Mucosa of gallbladder (tissue), 1 donor: ENCODE measurements at regions not wholly inside any gene's neighbourhood (a gene's known extent, or its start where the extent isn't known, plus 50 kb on each side); places are given as distances from the start of the nearest gene placed in this dataset.
"Not testable (repeated sequence)": the region's sequence is repeated elsewhere in the genome, so short reads cannot be mapped to it uniquely, and the experiment has no call there.

Experiments
- DNase-seq: peaks from one replicate; pipeline ENCODE4 v3.0.0-alpha.2; 2020; ENCODE audit warnings: low spot score
- donor health status: DM: no; HTN: no; CAD: no.

DNA sequence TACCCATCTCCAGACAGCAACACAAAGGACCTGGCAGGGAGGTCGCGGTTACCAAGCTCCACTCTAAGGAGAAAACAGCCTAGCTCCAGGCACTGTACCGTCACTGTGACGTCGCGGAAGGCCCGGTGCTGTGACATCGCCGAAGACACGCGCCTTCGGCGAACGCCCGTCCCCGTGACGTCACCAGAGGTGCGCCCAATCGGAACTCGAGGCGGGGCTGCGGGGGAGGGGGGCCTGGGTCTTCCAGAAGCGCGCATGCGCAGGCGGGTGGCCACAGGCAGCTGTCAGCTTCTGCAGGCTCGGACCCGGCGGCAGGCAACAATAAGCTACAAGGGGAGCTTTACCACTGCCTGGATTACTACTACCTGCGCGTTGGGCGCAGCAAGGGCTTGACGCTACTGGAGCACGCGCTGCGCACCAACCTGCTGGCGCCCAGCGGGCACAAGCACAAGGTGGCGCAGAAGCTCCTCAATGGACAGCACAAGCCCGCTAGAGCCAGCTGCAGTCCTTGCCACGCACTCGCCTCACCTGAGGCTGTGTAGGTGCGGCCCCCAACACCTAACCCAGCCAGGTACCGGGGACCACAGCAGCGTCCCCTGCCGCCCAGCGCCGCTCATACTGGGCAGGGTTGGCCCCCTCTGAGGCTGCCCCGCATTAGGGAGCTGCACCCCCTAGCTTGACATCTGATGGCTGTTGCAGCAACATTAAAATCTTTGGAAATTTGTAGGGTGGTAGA is 208.4 kb downstream of the TPST1 start:
- peak; percentile 89 for DNase-seq

DNA sequence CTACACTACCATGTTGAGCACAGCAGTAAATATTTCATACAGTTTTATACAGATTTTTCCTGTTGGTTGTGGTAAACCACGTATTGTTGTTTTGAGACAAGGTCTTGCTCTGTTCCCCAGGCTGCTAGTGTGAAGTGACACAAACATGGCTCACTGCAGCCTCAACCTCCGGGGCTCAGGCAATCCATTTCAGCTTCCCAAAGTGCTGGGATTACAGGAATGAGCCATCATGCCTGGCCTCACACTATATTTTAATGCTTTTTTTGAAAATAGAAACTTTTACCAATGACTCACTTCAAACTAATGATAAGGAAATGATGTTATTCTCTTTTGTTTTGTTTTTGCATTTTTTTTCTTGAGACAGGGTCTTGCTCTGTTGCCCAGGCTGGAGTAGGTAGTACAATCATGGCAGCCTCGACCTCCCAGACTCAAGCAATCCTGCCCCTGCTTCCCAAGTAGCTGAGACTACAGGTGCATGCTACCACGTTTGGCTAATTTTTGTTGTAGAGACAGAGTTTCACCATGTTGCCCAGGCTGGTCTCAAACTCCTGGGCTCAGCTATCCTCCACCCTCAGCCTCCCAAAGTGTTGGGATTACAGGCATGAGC is 210.6 kb downstream of the TPST1 start:
- DNase-seq, result no peak

DNA sequence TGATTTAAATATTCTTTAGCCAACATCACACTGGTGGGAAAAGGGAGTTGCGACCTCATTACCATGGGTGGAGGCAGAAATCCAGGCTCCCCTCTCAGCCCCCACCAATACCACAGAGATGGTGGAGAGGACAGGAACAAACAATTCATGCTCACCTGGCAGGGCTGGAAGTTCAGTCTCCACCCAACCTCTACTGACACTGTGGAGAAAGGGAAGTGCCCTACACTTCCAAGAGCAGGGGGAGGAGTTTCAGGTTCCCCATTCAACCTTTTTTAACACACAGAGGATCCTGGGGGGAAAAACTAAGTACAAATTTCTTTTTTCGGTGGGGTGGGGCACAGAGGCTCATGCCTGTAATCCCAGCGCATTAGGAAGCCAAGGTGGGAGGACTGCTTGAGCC is 210.1 kb upstream of the KCTD7 start:
- no peak for DNase-seq

DNA sequence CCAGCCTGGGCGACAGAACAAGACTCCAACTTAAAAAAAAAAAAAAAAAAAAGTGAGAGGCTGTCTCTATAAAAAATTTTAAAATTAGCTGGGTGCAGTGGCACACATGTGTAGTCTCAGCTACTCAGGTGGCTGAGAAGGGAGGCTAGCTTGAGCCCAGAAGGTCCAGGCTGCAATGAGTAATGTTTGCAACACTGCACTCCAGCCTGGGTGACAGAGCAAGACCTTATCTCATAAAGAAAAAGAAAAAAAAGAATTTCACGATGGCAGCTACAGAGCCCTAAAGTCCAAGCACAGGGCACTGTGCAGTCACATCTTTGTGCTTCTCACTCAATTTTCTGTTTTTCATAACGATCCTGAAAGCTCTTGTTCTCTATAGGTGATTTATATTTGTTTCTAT is 209.5 kb upstream of the KCTD7 start:
- no peak for DNase-seq

DNA sequence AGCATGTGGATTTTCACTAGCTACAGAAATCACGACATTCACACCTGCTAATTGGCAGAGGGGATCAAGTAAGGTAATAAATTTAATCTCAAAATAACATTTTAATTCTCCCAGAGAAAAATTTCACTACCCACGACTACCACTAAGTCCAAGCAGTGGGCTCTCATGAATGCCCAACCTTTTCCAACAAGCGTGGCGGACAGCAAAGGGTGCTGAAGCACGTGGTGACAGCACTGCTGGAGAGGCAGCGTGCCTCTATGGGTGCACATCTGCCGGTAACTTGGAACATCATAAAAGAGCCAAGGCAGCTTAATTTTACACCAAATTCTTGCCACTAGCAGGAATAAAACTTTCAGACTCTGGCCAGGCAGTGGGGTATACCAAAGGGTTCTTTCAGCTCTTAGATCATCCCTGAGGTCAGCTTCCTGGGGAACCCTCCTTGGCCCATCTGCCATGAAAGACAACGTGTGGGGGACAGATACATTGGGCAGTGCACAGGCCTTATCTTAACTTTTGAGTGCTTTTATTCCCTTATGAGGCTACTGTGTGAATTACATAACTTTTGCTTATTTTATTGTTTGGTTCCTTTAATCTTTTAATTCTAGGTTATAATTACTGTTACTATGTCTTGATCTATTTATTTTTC is 206.7 kb upstream of the KCTD7 start:
- no peak for DNase-seq

DNA sequence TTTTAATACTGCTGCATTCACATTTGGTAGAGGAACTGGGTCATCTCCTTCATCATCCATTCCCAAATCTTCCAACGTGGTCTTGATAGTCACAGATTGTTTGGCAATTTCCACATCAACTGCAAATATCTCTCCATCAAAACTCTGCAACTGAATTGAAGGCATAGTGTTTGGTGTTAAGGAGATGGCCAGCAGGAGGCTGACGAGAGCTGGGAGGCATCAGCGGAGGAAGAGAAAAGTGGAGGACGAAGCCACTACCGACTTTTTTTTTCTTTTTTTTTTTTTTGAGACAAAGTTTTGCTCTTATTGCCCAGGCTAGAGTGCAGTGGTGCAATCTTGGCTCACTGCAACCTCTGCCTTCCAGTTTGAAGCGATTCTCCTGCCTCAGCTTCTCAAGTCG is 205.0 kb upstream of the KCTD7 start:
- DNase-seq, result no peak

DNA sequence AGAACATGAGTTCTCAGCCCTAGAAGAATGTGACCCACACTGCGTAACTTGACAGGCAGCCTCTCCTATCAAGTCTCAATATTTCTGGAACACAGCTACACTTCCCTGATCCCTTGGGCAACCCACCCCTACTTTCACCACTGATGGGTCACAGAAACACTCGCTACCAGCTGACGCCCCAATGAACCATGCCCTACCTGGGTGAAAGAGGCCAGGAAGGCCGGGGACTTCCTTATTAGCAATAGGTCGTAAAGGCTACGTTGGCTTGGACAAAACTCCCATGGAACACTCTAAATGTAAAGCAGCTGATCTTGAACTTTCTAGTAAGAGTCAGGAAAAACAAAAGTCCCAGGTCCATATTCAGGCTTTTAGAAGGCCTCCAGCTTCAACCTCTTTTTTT is 202.3 kb upstream of the KCTD7 start:
- DNase-seq, result no peak

DNA sequence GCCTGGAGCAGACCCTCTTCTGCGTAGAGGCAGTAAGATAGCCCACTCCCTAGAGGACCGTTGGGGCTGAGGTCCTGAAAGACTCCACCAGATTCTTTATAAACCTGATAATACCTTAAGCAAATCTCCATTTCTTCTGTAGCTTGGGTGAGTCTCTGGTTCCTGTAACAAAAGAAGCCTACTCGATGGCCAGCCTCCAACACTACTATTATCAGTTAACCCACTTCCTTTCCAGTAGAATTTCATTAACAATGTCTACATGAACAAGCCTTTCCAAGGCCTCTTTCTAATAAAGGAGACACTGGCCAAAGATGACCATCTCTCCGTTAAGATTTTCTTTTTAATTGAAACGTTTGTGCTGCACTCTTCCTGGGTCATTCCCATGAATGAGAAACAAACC is 201.7 kb upstream of the KCTD7 start:
- DNase-seq, result no peak

DNA sequence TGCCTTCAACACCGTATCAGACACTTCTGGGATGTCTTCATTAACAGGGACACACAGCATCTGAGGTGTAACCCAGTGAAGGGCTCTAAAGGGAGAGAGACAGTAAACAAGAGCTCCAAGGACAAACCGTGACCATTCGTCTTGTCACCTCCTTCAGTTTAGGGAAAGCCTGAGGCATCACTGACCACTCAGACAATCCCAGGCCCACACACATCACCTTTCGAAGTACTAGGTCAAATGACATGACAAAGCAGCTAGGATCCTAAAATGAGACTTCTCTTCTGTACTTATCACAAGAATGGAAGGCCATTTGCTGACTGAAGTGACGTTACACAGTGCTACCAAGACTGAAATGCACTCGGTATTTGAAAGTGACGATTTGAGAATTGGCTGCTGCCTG is 200.7 kb upstream of the KCTD7 start:
- no peak for DNase-seq

DNA sequence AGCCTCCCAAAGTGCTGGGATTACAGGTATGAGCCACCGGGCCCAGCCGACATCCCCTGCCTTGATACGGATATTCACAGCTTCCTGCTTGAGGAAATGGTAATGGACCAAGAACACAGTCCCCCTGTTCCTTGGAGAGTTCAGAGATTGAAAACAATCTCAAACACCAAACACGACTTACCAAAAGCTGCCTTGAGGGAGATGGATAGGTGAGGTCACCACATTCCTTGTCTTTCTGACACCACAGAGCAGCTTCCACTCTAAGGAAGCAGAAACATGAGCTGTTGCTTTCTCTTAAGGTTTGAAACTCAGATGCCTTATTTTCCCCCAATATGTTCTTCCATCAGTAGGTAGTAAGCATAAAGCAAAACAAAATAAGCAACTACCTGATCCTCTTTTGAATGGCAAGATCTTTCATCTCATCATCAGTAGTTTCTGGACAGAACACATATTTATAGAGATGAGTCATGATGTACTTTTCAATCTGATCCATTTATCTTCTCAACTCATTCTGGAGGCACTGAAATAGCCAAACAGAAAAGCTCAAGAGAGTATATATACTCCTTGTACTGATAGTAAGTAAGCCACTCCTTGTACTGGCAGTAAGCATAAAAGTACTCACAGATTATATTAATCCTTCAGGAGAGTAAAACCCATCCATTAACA is 199.1 kb upstream of the KCTD7 start:
- DNase-seq, result no peak

DNA sequence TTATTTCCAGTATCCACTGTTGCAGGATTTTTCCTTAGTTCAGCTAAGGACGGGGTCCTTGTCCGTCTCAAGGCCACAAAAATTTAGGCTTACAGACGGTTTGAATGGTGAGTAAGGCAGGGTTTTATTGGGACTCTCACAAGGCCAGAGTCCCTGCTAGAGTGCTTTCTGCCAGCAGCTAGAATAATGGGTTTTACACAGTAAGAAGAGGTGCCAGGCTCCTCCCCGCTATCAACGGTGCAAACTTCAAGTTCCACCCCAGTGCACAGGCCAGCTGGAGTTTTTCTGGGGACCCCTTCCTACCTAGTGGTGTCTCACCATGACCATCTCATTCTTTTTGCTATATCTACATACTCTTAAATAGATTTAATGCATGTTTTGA is 198.5 kb upstream of the KCTD7 start:
- DNase-seq, result no peak

DNA sequence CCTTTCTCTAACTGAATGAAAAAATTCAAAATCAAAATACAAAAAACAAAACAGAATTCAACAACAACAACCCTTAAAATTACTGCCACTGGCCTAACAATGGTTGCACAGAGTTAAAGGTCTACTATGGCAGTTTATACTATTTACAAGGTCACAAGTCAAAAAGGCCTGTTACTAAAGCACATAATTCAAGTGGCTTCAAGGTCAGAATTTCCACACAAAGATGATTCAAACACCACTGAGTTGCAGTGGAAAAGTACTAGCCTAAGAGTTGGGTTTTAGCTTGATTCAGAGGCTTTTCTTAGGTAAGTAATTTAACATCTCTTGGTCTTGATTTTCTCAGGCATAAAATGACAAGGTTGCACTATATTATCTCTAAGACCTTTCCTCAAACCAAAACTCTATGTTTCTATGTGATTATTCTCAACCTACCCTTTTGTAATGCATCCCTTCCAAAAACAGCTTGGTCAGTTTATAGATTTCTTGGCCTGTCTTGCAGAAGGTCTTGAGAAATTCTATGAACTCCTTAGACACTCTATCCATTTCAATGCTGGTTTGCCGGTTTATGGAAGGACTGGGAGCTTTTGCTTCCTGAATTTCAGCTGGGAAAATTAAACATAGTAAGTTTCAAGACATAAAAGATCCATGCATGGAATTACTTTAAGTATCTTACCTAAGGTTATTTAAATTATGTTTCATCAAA is 189.8 kb upstream of the KCTD7 start:
- DNase-seq, result not testable (repeated sequence)

DNA sequence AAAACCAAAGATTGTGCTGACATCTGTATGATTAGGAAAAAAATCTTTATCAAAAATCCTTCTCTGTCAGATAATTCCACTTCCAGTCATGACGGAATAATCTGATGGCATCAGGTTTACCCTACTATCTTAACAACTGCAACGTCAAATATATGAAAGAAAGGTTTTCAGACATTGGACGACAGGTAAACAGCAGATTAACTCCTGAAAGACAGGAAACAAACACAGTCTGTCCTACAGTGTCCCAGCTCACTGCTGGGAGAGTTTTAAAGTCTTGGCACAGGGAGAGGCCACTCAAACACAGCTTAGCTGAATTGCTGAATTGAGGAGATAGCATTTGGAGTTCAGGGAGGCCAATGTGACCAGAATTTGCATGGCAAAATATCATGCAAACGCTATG is 186.3 kb upstream of the KCTD7 start:
- DNase-seq, result no peak

DNA sequence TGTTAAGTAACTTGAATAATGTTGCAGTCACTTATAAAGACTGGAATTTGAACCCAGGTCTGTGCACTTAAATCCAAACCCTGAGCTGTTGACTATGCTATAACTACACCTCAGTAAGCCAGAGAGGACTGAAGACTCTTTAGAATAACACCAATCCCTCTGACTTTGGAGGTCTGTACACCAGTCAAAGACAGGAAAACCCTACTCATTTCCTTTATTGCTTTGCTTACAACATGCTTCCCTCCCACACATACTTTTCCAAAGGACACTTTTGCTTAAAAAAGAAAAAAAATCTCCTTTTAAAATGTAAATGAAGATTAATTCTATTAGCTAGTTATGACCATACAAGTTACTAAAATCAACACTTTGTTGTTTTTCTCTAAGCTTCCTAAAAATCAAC is 184.7 kb upstream of the KCTD7 start:
- DNase-seq, result no peak

DNA sequence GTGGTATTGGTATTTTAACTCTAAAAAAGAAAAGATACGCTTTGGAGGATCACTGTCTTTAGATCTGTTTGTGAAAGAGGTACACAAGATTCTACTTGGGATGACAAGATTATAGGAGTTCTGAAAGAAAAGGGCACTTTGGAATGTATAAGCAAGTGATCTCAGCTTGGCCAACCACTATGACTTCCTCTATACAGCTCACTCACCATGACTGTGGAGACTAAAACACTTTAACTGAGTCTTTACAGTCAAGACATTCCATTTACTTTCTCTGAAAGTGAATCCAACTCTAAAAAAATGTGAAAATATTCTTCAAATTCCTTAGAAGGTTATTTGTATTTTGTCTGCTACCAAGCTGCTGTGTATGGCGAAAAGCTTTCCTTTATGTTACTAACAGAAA is 181.7 kb upstream of the KCTD7 start:
- not testable (repeated sequence) for DNase-seq

DNA sequence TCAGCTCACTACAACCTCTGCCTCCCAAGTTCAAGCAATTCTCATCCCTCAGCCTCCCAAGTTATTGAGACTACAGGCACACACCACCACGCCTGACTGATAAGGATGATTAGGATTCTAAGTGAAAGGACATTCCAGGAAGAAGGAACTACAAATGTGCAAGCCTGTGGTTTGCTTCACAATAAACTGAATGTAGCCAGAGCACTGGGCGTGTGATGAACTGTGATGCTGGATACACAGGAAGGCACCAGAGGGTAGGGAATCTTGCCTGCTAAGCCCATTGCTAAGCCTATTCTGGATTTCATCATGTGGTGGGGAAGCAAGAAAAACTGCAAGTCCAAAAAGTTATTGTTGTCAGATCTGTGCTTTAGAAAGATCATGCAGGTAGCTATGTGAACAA is 177.9 kb upstream of the KCTD7 start:
- not testable (repeated sequence) for DNase-seq

DNA sequence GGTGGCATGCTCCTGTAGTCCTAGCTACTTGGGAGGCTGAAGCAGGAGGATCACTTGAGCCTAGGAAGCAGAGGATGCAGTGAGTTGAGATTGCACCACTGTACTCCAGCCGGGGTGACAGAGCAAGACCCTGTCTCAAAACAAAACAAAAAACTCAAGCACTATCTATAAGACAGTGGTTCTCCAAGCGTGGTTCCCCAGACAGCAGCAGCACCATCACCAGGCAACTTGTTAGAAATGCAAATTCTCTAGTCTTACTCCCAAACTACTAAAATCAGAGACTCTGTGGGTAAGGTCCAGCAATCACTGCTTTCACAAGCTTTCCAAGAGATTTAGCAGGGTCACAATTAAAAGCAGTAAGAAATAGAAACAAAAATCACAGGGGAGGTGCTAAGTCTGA is 177.0 kb upstream of the KCTD7 start:
- DNase-seq, result not testable (repeated sequence)

DNA sequence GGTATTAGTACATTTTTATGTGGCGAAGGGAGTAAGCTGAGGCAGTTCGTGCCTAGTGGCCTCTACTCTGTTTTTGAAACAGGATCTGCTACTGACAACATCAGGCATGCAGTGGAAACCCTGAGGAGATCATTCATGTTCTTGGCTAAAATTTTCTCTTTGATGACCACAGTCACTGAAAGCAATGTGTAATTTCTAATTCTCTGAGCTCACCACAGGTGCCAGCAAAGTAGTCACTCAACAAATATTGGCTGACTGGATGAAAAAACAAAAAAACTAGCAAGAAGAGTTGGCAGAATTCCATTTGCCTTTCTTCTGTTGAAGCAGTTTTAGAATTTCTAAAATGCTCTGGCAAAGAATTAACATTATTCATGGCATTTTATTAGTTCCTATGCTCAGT is 176.5 kb upstream of the KCTD7 start:
- DNase-seq, result no peak

DNA sequence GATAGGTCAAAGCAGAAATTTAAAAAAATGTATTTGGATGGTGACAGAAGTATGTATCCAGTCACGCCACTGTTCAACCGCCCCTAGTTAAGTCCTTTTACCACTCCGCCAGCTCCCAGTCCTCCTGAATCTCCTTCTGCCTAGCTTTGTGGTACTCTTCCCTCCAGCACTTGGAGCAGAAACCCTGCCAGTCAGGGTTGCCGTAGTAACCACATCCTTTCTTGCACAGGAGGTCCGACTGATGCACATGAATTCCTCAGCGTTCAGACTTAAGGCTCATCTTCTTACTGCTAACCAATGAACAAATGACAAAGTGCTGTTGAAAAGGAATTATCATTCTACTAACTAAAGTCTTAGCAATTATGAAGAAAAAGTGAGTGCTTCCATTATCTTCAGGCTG is 175.3 kb upstream of the KCTD7 start:
- no peak for DNase-seq

DNA sequence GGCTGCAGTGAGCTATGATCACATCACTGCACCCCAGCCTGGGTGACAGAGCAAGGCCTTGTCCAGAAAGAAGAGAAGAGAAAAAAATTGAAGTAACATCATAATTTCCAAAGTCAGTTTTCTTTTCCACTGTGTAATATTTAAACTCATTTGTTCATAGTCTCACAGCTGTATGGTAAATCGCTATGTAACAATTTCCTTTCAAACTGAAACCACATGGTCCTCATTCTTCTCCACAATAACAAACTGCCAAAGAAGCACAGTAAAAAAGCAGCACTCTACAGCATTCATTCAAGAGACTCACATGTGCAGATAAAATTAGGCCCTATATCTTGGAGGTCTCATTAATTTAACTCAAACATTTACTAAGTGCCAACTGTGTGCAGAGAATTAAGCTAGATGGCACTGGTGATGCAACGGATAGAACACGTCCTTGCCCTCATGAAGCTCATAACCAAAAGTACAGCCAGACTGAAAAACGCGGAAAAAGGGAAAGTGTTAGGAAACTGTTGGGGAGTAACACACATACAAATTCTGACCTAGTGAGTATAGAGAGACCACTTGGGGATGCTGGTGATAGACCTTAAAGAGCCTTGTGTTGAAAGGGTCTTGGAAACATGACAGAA is 174.0 kb upstream of the KCTD7 start:
- no peak for DNase-seq

DNA sequence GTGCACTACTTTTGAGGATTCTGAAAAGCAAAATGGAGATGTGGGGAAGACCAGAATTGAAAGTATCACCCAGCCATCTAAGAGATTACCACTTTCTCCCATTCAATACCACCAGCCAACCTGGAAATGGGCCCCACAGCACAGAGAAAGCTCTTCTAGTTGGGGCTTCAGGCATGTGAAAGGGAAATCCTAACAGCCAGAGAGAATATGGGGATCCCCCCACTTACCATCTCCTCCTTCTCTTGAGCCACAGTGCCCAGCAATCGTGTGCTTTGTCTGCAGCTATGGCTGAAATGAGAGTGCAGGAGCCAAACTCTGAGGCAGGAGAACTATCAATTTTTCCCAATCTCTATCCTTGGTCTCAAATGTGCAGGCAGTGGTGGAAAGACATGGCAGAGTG is 173.2 kb upstream of the KCTD7 start:
- DNase-seq, result not testable (repeated sequence)

DNA sequence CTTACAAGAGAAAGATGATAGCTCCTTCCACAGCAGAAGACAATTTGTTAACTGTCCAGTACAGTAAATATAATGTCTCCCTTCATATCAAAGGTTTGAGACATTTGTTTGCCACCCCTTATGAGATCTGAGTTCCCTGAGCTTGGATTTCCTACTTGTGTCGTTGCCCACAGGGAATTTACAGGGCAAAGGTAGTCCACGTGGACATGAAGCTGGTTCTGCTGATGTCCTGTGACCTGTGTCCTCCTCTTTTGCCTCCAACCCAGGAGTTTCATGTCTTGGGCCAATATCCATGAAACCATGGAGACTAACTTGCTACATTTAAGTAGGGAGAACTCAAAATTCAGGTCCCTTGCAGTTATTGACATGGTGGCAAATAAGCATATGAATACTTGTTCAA is 172.2 kb upstream of the KCTD7 start:
- DNase-seq, result not testable (repeated sequence)
